Activated gamma-delta T cell (primary cell): ENCODE measurements at regions not wholly inside any gene's neighbourhood (a gene's known extent, or its start where the extent isn't known, plus 50 kb on each side); places are given as distances from the start of the nearest gene placed in this dataset.
"Not testable (repeated sequence)": the region's sequence is repeated elsewhere in the genome, so short reads cannot be mapped to it uniquely, and the experiment has no call there.

Source experiments
- DNase-seq: peaks from one replicate; lab custom pipeline; 2025; lab: John Stamatoyannopoulos, UW

DNA sequence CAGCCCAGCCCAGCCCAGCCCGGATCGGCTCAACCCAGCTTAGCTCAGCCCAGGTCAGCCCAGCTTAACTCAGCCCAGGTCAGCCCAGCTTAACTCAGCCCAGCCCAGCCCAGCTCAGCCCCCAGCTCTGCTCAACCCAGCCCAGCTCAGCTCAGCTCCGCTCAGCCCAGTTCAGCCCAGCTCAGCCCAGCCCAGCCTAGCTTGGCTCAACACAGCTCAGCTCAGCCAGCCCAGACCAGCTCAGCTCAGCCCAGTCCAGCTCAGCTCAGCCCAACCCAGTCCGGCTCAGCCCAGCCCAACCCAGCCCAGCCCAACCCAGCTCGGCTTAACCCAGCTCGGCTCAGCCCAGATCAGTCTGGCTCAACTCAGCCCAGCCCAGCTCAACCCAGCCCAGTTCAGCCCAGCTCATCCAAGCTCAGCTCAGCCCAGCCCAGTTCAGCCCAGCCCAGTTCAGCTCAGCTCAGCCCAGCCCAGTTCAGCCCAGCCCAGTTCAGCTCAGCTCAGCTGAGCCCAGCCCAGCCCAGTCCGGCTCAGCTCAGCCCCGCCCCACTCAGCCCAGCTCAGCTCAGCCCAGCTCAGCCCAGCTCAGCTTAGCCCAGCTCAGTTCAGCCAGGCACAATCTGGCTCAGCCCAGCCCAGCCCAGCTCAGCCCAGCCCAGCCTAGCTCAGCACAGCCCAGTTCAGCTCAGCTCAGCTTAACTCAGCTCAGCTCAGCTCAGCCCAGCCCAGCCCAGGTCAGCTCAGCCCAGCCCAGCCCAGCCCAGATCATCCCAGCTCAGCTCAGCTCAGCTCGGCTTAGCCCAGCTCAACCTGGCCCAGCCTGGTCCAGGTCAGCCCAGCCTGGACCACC, 331.7 kb downstream of the TMEM121 start:
- DNase-seq = no peak

DNA sequence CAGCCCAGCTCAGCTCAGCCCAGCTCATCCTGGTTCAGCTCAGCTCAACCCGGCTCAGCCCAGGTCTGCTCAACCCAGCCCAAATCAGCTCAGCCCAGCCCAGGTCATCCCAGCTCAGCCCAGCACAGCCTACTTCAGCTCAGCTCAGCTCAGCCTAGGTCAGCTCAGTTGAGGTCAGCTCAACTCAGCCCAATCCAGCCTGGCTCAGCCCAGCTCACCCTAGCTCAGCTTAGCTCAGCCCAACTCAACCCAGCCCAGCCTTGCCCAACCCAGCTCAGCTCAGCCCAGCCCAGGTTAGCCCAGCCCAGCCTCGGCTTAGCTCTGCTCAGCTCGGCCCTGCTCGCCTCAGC, 332.3 kb downstream of the TMEM121 start:
- no peak for DNase-seq

DNA sequence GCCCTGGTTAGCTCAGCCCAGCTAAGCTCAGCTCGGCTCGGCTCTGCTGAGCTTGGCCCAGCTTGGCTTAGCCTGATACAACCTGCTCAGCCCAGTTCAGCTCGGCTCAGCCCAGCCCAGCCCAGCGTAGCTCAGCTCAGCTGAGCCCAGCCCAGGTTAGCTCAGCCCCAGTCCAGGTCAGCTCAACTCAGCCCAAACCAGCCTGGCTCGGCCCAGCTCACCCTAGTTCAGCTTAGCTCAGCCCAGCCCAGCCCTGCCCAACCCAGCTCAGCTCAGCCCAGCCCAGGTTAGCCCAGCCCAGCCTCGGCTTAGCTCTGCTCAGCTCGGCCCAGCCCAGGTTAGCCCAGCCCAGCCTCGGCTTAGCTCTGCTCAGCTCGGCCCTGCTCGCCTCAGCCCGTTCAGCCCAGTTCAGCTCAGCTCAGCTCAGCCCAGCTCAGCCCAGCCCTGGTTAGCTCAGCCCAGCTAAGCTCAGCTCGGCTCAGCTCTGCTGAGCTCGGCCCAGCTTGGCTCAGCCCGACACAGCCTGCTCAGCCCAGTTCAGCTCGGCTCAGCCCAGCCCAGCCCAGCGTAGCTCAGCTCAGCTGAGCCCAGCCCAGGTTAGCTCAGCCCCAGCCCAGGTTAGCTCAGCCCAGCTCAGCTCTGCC, 332.8 kb downstream of the TMEM121 start:
- DNase-seq = not testable (repeated sequence)

DNA sequence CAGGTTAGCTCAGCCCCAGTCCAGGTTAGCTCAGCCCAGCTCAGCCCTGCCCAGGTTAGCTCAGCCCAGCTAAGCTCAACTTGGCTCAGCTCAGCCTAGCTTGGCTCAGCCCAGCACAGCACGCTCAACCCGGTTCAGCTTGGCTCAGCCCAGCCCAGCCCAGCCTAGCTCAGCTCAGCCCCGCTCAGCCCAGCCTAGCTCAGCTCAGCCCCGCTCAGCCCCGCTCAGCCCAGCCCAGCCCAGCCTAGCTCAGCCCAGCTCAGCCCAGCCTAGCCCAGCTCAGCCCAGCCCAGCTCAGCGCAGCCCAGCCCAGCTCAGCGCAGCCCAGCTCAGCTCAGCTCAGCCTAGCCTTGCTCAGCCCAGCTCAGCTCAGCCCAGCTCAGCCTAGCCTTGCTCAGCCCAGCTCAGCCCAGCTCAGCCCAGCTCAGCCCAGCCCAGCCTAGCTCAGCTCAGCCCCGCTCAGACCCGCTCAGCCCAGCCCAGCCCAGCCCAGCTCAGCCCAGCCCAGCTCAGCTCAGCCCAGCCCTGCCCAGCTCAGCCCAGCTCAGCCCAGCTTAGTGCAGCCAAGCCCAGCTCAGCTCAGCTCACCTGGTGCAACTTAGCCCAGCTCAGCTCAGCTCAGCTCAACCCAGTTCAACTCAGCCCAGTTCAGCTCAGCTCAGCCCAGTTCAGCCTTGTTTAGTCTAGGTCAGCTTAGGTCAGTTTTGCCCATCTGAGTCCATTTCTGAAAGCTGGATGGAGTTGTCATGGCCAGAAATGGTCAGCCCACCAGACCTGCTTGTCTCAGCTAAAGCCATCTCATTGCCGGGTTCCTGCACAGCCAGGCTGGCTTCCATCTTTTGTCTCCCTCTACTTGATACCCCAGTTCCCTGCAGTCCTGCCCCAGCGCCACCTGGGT, 333.6 kb downstream of the TMEM121 start:
- DNase-seq = peak; percentile 31

DNA sequence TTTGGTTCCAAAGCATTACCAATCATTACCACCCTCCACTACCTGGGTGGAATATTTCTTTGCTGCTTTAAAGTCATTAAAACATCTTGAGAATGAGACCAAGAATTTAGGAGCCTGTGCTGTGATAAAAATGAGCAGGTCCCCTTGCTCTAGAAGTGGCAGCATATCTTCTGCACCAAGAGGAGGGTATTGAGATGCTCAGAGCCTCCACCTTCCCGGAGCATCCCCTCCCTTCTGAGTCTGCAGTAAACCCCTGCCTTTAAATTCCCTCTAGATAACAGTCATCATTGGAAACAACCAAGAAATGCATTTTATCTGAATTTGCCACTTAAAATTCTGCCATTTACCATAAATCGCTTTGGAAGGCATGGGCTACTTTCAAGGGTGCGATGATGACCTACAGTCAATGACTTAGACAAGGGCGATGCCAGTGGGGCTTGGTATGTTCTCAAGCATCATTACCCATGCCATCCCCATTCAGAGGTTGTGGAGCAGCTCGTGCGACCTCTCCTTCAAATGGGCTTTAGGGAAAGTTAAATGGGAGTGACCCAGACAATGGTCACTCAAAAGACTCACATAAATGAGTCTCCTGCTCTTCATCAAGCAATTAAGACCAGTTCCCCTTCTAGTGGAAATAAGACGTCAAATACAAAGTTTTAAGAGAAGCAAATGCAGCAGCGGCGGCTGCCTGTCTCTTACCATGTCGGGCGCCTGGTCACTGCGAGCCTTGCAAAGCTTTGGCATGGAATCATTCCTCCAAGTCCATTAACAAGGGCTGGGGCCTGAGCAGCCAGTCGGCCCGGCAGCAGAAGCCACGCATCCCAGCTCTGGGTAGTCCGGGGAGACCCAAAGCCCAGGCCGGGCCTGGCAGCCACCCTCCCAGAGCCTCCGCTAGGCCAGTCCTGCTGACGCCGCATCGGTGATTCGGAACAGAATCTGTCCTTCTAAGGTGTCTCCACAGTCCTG, 334.5 kb downstream of the TMEM121 start:
- no peak for DNase-seq

DNA sequence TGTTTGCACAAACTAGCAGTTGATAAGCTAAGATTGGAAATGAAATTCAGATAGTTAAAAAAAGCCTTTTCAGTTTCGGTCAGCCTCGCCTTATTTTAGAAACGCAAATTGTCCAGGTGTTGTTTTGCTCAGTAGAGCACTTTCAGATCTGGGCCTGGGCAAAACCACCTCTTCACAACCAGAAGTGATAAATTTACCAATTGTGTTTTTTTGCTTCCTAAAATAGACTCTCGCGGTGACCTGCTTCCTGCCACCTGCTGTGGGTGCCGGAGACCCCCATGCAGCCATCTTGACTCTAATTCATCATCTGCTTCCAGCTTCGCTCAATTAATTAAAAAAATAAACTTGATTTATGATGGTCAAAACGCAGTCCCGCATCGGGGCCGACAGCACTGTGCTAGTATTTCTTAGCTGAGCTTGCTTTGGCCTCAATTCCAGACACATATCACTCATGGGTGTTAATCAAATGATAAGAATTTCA, 335.6 kb downstream of the TMEM121 start:
- DNase-seq = no peak

DNA sequence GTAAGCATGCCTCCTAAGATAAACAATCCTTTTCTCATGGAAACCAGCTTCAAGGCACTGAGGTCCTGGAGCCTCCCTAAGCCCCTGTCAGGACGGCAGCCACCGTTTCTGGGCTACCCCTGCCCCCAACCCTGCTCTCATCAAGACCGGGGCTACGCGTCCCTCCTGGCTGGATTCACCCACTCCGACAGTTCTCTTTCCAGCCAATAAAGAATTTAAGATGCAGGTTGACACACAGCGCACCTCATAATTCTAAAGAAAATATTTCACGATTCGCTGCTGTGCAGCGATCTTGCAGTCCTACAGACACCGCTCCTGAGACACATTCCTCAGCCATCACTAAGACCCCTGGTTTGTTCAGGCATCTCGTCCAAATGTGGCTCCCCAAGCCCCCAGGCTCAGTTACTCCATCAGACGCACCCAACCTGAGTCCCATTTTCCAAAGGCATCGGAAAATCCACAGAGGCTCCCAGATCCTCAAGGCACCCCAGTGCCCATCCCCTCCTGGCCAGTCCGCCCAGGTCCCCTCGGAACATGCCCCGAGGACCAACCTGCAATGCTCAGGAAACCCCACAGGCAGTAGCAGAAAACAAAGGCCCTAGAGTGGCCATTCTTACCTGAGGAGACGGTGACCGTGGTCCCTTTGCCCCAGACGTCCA, 336.3 kb downstream of the TMEM121 start:
- DNase-seq = no peak

DNA sequence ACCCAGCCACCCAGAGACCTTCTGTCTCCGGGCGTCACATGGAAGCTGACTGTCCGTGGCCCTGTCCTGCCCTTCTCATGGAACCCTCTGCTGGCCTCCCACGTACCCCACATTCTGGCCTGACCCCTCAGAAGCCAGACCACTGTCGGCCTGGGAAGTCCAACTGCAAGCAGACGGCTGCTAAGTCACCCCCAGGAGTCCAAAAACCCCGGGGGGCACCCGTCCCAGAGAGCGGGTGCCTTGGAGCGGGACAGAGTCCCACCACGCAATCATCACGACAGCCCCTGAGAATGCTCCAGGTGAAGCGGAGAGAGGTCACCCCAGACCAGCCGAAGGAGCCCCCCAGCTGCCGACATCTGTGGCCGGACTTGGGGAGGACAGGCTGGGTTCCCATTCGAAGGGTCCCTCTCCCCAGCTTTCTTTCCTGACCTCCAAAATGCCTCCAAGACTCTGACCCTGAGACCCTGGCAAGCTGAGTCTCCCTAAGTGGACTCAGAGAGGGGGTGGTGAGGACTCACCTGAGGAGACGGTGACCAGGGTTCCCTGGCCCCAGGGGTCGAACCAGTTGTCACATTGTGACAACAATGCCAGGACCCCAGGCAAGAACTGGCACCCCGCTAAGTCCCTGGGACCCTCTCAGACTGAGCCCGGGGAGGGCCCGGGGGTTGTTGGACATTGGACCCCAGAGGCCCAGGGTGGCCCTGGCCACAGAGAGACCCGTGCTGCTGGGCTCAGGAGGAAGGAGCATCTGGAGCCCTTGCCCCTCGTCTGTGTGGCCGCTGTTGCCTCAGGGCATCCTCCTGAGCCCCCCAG, 337.1 kb downstream of the TMEM121 start:
- no peak for DNase-seq

DNA sequence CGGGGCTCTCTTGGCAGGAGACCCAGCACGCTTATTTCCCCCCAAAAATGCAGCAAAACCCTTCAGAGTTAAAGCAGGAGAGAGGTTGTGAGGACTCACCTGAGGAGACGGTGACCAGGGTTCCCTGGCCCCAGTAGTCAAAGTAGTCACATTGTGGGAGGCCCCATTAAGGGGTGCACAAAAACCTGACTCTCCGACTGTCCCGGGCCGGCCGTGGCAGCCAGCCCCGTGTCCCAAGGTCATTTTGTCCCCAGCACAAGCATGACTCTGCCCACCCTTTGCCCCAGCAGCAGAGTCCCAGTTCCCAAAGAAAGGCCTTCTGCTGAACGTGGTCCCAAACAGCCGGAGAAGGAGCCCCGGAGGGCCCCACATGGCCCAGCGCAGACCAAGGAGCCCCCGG, 337.7 kb downstream of the TMEM121 start:
- DNase-seq = no peak

DNA sequence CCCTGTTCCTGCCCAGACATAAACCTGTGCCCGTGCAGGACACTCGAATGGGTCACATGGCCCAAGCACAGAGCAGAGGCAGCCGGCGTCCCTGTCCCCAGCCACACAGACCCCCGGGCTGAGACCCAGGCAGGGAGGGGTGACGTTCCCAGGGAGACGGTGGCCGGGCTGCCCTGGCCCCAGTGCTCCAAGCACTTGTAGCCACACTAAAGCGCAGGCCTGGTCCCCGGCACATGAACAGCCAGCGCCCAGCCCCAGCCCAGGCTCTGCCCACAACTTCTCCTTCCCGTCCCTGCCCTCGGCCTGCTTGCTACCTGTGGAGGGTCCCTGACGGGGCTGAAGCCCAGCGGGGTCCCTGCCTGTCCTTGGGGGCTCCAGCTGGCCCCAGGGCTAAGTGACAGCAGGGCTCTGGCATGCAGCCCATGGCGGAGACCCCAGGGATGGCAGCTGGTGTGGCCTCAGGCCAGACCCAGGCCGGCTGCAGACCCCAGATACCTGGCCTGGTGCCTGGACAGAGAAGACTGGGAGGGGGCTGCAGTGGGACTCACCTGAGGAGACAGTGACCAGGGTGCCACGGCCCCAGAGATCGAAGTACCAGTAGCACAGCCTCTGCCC, 338.4 kb downstream of the TMEM121 start:
- DNase-seq = no peak

DNA sequence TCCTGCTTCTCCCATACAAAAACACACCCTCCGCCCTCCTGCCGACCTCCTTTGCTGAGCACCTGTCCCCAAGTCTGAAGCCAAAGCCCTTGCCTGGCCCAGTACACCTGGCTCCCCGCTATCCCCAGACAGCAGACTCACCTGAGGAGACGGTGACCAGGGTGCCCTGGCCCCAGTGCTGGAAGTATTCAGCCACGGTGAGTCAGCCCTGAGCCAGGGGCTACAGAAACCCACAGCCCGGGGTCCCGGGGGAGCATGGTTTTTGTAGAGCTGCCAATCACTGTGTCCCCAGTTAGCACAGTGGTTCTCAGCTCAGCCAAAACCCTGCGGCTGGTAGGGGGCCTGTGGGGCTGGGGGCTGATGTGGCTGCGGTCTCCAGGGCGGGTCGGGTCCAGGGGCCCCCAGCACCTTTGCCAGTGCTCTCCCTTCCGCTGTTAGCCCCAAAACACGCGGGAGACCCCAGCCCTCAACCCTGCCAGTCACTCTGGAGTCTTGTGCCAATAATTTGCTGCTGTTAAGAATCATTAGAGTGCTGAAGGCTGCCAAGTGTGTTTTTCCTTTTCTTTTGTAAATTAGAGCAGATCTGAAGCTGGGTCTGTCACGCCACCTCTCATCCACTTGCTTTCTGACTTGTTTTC, 339.0 kb downstream of the TMEM121 start:
- no peak for DNase-seq

DNA sequence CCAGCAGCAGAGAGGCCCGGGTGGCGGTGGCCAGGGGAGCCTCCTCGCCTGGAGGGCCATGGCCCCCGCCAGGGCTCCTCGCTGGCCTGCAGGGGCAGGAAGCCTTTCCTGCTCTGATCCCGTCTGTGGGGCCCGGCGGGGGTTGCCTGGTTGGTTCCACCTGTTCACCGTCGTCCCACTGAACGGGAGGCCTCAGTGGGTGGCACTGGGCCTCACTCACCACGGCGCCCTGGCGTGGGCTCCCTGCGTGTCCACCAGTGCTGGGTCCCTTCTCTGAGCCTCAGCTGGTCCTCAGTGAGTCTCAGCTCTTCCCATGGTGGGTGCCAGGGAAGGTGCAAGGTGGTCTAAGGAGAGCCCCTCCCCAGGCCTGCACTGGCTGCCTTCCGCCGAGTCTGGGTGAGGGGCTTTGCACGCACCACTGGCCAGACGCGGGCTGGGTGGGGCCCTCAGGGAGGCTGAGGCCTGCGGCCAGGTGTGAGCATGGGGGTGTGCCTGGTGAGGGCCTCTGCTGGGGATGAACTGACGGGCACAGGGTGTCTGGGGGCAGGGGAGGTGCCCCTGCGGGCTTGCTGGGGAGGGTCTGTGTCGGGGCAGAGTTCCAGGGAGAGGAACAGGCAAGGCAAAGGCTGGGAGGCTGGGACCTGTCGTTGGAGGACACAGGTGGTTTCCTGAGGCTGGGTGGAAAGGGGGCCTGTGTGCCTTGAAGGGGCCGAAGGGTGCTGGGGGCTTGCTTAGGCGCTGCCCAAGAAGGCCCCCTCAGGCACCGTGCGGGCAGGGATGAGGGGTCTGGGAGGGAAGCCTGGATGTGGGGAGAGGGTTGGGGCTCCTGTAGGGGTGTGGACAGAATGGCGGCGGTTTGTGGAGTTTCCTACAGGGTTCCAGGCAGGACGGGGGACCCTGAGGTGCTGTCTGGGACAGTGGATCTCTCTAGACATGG, 339.8 kb downstream of the TMEM121 start:
- DNase-seq = no peak

DNA sequence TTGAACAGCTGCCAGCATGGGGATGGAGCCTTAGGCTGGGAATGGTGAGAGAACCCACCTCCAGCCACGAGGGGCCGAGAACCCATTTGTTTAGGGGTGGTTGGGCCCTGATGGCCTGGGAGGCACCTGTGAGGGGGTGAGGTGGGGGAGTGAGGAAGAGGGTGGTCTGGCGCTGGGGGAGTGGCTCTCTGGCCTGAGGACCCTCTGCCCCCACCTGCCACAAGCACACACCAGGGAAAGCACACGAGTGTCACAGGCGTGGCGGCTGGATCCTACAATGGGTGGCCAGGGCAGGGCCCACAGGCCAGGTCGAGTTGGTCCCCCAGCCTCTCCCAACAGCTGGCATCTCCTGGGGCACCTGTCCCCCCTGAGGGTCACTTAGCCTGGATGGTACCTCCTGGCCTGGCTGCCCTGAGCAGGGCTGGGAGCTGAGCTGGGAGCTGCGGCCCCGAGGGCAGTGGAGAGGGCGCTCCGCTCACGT, 340.5 kb downstream of the TMEM121 start:
- DNase-seq = no peak

DNA sequence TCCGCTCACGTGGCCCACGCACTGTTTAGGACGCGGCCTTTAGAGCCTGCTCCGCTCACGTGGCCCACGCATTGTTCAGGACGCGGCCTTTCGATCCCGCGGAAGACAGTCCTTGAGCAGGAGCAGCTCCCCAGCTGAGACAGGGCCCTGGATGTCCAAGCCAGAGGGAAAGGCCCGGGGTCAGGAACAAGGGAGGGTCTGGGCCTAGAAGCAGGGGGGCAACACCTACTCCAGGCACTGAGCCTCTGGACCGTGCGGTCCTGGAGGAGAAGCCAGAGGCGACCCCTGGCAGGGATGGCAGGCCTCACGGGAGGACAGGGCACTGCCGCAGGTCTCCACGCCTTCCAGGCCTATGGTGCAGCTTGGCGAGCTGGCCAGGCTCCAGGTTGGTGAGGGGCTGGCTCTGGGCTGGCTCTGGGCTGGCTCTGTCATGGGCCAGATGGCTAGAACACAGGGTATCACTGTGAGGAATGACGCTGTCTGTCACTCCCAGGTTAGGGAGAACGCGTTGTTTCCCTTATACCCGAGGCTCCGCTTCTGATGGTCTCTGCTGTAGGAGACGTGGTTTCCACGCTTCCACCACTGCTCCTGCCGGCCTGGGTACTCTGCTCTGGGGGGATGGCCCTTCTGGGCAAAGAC, 341.7 kb downstream of the TMEM121 start:
- no peak for DNase-seq

DNA sequence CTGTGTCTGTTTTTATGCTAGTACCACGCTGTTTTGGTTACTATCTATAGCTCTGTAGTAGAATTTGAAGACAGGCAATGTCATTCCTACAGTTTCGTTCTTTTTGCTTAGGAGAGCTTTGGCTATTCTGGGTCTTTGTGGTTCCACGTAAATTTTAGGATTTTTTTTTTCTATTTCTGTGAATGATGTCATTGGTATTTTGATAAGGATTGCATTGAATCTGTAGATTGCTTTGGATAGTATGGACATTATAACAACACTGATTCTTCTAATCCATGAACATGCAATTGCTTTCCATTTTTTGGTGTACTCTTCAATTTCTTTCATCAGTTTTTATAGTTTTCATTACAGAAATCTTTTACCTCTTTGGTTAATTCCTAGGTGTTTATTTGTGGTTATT, 345.2 kb downstream of the TMEM121 start:
- DNase-seq = no peak

DNA sequence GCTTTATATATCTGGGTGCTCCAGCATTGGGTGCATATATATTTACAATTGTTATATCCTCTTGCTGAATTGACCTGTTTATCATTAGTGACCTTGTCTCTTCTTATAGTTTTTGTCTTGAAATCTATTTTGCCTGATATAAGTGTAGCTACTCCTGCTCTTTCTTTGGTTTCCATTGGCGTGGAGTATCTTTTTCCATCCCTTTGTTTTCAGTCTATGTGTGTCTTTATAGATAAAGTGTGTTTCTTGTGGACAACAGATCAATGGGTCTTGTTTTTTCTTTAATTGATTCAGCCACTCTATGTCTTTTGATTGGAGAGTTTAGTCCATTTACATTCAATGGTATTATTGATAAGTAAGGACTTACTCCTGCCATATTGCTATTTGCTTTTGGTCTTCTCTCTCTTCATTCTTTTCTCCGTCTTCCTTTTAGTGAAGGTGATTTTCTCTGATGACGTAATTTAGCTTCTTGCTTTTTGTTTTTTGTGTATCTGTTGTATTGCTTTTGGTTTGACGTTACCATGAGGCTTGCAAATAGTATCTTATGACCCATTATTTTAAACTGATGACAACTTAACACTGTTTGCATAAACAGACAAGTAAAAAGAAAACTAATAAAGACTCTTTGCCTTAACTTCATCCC, 347.6 kb downstream of the TMEM121 start:
- DNase-seq = no peak

DNA sequence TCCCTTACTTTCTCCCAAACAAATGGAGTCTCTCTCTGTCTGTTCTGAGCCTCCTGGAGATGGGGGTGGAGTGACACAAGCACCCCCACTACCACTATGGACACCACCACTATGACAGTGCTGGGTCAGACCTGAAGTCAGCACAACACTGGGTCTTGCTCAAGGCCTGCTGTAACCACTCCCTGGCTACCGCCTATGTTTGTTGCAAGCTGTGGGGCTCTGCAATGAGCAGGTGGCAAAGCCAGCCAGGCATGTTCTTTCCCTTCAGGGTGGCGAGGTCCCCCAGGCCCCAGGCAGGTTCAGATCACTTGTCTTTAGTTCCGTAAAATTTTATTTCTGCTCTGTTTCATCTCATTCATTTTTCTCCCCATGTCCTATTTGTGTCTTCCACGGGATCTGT, 349.8 kb downstream of the TMEM121 start:
- no peak for DNase-seq
